GM18520 (cell line): ENCODE measurements at regions not wholly inside any gene's neighbourhood (a gene's known extent, or its start where the extent isn't known, plus 50 kb on each side); places are given as distances from the start of the nearest gene placed in this dataset.

Experiments used
- ATAC-seq: cut with Tn5 transposase; IDR thresholded peaks from one replicate; pipeline ENCODE4 v1.9.1; 2021; ENCODE audit not compliant: unreplicated experiment

DNA sequence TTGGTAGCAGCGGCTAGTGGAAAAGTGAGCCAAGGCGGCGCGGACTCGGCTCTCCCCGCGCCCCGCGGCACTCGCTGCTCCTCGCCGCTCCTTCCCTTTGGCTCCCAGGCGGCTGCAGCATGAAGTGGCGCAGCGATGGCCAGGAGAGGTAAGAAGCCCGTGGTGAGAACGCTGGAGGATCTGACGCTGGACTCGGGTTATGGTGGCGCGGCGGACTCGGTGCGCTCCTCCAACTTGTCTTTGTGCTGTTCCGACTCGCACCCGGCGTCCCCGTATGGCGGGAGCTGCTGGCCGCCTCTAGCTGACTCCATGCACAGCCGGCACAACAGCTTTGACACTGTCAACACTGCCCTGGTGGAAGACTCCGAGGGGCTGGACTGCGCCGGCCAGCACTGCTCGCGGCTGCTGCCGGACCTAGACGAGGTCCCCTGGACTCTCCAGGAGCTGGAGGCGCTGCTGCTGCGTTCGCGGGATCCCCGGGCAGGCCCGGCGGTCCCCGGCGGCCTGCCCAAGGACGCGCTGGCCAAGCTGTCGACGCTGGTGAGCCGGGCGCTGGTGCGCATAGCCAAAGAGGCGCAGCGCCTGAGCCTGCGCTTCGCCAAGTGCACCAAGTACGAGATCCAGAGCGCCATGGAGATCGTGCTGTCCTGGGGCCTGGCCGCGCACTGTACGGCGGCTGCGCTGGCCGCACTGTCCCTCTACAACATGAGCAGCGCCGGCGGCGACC lies 225.6 kb upstream of the CRY1 start:
- ATAC-seq = no peak

DNA sequence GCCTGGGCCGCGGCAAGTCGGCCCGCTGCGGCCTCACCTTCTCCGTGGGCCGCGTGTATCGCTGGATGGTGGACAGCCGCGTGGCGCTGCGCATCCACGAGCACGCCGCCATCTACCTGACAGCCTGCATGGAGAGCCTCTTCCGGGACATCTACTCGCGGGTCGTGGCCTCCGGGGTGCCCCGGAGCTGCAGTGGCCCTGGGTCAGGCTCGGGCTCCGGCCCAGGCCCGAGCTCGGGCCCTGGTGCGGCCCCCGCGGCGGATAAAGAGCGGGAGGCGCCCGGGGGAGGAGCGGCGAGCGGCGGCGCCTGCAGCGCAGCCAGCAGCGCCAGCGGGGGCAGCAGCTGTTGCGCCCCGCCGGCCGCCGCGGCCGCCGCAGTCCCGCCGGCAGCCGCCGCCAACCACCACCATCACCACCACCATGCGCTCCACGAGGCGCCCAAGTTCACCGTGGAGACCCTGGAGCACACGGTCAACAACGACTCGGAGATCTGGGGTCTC lies 226.2 kb upstream of the CRY1 start:
- no peak for ATAC-seq

DNA sequence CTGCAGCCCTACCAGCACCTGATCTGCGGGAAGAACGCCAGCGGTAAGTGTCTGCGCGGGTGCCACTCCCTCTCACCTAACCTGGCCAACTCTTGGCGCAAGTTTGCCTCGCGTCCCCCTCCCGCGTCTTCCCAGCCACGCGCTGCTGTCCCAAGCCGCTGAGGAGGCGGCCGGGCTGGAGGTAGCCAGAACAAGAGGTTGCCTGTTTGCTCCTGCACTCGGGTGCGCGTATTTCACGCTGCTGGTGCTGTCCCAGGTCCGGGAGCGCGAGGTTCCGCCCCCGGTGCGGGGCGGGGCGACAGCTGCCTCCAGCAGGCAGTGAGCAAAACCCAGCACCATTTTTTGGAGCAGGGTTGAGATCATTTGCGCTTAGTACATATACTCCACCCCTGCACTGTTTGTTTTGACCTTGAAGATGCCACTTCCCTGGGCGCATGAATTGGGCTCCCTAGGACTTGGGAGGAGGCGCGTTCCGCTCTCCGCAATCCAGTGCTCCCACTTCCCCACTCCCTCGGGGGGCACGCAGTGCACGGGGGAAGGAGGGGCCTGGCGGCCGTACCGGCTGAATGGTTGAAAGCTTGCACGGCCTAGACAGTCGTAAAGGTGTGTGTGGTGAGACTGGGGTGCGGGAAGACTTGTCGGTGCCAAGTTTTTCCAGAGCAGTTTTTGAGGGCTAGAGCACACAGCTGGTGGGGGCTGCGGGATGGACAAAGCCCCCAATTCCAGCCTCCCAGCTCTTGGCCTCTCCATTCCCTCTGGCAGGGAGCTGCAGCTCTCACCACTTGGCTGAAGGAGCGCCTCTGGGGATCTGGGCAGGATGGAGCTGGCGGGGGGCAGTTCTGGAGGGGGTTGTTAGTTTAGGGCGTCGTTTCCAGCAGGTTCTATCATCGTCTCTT lies 226.9 kb upstream of the CRY1 start:
- no peak for ATAC-seq

DNA sequence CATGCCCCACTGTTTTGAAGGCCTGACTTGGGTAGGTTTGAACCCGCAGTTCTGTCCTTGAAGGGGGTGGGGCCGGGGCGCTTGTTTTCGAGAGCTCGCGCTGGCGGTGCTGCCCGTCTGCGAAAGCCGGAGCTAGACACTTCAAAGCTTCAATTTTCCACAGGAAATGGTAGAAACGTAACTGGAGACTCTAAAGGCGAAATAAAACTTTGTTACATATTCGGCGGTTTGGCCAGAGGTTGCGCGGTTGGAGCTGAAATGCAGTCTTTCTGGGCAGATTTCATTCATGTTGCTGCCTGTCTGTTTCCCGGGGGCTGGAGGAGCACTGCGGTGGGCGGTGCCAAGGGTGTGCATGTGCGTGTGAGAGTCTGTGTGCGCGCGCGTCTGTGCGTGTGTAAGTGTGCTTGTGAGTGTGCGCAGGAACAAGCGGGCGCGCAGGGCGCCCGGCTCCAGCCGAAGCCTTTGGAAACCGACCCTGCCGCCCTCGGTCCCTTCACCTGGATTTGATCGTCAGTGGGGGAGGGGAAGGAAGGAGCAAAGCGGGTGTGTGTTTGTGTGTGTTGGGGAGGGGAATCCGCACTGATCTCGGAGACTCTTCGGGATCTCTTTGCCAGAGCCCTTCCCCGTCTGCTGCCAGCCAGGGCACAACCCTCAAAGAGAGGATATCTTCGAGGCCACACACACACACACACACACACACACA lies 227.7 kb upstream of the CRY1 start:
- no peak for ATAC-seq

DNA sequence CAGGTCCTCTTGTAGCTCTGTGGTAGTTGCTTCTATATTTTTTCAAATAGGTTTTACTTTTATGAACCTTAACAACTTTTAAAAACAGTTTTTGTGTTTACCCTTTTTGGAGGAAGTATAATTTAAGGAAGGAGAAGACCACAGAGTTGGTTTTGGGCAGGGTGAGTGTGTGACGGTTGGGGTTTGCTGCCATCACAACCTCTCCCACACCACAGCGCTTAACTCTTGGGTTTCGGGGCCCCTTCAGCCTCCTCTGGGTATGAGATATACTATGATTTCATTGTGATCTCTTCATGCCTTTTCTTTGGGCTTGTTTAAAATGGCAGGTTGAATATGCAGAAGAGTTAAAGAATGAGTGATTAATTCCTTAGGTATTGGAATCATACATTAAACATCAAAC lies 228.7 kb upstream of the CRY1 start:
- ATAC-seq = no peak

DNA sequence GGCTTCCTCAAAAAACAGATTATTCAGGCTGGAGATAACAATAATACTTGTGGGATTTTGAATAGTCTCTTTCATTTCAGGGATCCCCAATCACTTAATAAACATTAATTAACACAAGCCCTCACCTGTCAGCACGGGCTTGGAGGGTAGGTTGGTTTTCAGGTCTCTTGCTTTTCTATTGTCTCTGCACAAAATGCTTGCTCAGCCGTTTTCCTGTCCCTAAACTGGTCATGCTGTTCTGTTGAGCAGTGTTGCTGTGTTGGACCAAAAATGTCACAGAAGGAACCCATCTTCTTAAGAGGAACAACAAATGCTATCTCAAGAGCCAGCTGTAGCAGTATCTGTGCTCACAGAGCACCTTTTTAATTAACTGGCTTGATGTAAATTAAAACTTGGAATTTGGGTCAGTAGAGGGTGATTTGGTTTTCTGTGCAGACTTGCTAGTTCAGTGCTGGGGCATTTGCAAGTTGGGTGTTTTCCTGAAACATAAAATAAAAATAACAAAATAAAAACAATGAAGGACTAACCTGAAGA lies 231.8 kb upstream of the CRY1 start:
- no peak for ATAC-seq

DNA sequence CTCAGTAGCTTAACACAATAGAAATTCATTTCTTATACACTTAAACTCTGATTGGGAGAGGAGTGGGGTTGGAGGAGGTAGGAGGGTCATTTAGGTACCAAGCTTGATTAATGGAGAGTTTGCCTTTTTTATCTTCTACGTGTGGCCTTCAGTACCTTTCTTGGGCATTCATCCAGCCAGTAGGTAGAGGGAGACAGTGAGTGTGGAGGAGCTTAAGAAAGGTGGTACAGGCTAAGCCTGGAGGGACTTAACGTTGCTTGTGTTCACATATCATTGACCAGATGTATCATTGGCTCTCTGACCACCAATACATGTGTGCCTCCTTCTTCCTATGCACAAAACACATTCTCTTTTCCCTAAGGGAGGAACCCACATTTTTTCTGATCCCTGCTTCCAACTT lies 232.9 kb upstream of the CRY1 start:
- ATAC-seq = no peak

DNA sequence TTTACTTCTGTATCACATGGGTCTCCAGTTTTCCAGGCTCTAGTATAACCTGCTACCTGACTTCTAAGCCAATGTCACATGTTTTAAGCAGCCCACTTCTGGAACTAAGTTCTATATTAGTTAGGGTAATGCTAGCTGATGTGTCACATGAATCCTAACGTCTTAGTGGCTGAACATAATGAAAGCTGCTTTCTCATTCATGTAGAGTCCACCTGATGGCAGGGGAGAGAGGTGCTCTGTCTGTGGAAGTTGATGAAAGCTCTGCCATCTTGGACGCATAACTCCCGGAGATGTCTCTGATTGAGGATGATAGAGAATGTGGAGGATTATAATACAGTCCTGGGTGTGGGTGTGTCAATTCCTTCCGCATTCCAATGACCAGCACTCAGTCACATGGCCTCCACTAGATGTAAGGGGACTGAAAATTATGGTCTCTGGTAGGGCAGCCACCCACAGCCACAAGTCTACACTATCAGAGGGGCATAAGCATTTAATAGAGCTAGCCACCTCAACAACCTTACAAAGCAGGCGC lies 234.4 kb upstream of the CRY1 start:
- no peak for ATAC-seq

DNA sequence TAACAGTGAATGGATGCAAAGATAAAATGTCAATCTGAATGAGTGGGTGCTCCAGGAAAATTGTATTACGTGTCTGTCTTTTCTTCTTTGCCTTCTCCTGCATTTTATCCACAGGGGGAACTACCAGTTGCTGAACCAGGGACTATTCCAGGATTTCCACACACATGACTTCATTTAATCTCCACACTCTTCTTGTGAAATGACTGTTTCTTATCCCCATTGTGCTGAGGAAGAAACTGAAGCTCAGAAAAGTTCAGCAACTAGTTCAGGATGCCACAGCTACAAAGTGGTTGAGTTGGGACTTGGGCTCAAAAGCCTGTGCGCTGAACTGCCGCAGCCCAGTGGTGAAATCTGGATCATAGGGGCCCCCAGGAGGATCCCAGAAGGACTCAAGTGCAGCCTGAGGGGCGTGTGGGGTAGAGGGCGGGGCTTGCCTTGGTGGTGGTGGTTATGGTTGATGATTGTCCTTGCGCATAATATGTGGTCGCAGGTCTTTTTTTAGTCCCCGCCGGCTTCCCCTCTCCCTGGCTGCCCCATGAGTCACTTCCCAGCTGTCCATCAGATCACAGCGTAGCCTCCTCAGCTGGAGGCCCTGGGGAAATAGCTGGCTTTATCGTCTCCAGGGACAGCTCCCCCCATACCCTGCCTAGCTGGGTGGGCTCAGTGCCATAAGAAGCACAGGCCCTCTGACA lies 235.2 kb upstream of the CRY1 start:
- ATAC-seq = no peak

DNA sequence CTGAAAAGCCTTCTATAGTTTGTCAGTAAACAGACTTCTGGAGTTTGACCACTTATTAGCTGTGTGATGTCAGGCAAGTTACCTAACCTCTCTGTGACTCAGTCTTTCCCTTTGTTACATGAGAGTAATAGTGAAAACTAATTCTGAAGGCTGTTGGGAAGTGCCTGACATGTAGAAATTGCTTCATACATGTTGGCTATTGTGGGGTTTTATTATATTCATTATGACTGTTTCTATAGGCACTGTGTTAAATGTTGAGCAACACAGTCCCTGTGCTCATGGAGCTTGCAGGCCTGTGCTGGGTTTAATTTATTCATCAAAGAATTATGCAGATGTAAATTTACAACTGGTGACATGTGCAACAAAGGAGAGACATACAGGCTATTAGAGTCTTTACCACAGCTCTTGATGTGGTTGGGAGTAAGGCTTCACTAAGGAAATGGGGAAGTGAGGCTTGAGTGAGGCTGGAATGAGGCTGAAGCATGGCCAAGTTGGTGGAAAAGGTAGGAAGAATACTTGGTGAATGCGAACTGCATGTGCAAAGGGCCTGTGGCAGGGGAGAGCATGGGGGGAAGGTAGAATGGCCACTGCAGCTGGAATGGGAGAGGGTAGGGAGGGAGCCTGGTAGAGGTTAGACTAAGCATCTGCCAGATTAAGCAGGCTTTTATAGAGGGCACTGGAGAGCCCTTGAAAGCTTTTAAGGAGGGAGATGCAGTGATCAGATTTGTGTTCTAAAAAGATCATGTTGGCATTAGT lies 236.4 kb upstream of the CRY1 start:
- ATAC-seq = no peak

DNA sequence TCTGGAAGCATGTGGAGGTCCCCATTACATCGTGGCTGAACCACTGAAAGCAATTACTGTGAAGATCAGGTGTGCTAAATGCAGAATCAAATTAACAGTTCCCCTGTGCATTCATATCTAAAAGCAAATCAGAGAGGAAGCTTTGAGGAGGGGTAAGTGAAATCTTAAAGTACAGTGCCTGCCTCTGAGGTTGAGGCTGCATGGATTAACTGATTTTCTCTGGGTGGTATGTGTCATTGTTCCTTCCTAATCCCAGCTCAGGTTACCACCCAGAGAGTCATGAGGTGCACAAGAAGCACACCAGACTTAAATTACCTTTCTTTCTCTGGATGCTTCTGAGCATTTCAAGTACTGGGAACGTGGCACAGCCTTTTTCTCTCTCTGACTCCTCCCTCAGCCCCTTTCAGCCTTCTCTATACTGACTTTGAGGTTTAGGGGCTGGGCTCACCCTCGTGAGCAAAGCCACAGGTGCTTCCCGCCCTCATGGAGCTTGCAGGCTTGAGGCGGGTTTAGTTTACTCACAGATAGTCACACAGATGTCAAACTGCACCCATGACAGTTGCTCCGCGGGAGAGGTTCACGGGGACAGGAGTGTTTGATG lies 237.6 kb upstream of the CRY1 start:
- ATAC-seq = no peak

DNA sequence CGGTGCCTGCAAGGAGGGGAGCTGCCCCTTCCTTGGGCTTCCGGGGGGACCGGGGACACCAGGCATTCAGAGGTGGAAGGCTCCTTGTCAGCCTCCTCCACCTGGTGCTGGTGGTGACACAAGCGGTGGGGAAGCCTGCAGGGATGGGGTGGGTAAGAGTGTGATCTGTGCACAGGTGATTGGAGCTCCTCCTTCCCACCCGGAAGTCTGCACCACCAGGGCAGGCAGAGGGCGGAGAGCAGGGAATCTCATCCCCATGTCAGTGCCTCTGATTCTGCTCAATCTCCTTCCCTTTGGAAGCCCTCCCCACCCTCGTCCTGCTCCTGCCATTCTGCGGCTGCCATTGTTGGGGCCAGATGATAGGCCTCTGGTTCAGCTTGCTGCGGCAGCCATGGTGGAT lies 238.1 kb upstream of the CRY1 start:
- no peak for ATAC-seq

DNA sequence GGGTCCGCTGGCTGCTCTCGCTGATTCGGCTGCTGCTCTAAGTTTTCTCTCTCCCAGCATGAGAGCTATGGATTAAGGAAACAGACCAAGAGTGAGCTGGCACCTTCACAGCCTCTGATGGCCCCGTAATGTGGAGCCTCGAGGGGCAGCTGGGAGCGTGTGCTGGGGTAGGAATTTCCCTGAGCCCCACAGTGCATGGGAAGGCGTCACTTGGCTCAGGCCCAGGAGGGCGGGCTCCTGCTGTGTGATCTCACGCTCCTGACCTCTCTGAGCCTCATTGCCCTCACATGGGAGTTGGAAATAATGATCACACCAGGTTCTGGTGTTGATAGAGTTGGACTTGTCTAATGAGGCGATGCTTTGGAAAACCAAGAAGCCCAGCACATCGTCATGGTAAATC lies 238.6 kb upstream of the CRY1 start:
- ATAC-seq = no peak

DNA sequence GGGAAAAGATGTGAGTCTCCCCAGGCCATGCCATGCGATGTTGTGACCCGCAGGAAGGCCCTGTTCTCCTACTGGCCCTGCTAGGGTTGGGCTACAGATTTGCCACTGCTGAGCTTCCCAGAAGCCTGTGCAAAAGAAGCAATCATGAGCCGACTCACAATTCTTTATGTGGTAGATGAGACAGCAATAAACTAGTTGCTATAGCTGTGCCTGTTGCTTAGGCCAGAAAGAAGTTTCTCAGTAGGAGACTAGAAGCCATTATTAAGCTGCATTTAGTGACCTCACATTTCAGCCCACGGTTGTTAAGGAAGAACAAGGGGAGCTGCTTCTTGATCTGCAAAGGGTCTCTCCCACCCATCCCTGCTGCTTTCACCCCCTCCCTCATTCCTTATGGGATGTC lies 239.4 kb upstream of the CRY1 start:
- ATAC-seq = no peak

DNA sequence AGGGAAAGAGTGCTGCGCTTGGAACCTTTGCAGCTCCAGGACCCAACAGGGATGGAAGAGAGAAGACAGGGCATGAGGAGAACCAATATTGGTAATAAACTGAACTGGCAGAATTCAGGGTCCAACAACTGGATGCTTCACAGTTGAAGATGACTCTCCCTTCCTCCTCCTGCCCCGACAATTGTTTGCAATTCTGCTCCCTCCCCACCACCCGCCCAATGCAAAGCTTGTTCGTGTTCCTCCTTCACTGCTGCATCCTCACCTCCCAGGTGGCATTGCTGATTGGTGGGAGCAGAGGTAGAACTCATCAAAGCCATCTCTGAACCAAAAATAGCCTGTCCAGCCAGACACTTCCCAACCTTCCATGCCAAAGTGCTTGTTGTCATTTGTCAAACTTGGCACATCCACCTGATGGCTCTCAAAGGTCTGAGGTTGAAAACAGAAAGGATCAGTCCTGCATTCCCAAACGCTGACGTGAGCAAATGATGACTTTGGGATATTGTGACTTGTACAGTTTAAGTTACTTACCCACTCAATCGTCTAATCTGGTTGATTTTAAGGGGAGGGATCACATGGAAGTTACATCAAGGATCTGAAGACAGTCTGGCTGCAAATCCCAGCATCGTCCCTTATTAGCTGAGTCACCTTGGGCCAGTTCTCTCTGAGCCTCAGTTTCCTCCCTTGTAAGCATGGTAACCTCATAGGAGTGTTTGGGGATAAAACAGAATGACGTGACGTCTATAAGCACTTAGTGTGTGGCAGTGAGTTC lies 242.6 kb upstream of the CRY1 start:
- no peak for ATAC-seq

DNA sequence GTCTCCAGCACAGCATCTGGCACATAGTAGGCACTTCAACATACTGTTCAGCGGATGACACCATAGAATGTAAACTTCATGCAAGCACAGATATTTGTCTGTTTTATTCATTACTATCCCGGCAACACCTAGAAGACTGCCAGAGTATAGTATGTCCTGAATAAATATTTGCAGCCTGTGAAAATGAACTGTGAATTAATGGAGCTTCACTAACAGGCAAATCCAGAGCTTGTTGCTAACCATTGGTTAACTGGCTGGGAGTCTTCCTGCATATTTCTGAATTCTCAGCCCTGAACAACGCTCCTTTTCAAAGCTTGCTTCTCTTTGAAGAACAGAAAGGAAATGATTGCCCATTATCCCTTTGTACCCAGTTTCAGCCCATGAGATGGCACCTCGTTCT lies 243.3 kb upstream of the CRY1 start:
- ATAC-seq = no peak

DNA sequence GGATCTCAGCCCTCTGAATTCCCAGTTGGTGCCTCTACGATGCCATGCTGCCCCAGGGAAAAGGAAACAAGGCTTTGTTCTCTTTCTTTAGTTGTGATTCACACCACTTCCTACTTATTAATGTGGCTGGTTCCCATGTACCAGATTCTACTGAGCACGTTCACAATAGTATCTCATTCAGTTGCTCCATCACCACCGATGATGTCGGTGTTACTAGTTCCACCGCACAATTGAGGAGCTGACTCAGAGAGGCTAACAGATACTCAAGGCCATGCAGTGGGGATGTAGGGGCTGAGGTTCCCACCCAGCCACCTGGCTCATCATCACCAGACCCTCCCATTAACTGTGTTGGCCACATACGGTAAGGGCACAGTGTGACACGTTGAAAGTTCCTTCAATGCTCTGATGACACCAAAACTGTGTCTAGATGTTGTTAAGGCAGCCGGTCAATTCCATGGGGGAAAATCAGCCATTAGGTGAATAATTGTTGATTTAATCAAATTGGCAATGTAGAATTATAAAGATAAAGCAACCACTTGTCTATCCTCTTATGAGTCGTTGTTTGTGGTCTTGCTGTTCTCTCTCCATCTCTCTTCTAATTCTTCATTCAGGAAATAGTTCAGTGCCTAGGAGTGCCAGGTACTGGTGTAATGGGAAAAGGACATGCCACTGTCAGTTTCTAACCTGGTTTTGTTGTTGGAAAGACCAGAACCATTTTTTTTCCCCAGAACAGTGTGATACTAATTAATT lies 244.2 kb upstream of the CRY1 start:
- ATAC-seq = no peak

DNA sequence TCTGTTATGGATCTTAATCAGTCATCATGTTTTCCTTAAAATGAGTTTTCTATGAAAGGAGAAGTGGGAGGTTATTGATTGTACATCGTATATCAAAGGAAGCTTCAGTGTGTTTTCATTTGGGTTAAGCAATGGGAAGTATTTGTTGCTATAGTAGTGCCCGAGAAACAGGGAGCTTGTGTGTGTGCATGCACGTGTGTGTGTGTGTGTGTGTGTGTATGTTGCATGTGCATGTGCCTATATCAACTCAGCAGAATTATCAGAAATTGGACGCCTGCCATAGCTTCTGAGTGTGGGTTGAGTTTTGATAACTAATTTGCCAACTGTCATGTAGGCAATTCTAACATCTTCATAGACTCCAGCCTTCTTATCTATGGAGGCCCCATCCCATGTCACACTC lies 246.1 kb upstream of the CRY1 start:
- ATAC-seq = no peak
